ENCODE measurements at regions not wholly inside any gene's neighbourhood (a gene's known extent, or its start where the extent isn't known, plus 50 kb on each side); places are given as distances from the start of the nearest gene placed in this dataset.
A peak's percentile ranks its signal among the peaks of the same experiment; 100 is the strongest.
"Not testable (repeated sequence)": the region's sequence is repeated elsewhere in the genome, so short reads cannot be mapped to it uniquely, and the experiment has no call there.

DNA sequence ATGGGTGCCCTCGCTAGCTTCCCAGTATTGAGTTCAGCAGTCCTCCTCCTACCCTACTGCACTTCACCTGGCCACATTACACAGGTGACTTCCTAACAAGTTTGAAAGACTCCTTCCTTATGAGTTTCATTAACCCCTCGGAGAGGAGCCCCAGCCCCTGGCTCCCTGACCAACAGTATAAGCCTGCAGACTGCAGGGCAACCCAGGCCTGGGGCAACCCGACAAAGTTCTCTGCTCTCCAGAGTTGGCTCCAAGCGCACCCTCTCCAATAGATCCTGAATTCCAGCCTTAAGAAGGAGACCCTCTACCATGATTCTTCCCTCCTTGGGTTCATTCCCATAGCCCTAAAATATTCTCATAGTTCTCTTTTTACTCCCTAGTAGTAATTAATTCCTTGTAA lies 1162.8 kb upstream of the TMEFF2 start:
- Histone ChIP-seq H3K4me3 (ENCODE audit: low read length in 2 of 2) (no peak overlapping the region), H3K36me3 (ENCODE audit: control insufficient read depth in 1 of 2, insufficient read depth in 2 of 2, low read length in 1 of 2) (no peaks in the 10 kb centered on the region), H3K4me1 (ENCODE audit: control insufficient read depth in 1 of 2, insufficient read depth in 2 of 2, low read length in 2 of 2) (no peaks in the 10 kb centered on the region), H3K27ac (ENCODE audit: low read depth in 1 of 2, low read length in 2 of 2) (no peak overlapping the region), H3K27me3 (ENCODE audit: control insufficient read depth in 1 of 2, insufficient read depth in 2 of 2, low read length in 1 of 2) (no peaks in the 10 kb centered on the region), H3K9me3 (ENCODE audit: control insufficient read depth, low read length) (no peaks in the 10 kb centered on the region)
- ATAC-seq (ENCODE audit: low FRiP score) (no peak), DNase-seq (peak in 1 of 2 donors; percentile 48)
- WGBS, 2 donors = 85 to 93% methylated on average over 4 of the region's 4 CpGs
- intact Hi-C loops (cut with DNase I) = no loop called here

DNA sequence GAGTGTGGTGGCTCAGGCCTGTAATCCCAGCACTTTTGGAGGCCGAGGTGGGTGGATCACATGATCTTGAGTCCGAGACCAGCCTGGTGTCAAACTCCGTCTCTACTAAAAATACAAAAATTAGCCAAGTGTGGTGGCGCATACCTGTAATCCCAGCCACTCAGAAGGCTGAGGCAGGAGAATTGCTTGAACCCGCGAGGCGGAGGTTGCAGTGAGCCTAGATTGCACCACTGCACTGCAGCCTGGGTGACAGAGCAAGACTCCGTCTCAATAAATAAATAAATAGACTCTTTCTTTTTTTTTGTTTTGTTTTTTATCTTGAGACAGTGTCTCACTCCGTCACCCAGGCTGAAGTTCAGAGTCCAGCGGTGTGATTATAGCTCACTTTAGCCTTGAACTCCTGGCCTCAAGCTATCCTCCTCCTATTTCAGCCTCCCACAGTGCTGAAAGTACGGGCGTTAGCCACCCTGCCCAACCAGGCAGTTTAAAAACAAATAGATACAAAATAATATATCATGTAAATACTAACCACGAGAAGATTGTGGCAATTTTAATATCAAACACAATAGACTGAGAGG lies 1158.0 kb upstream of the TMEFF2 start:
- H3K36me3 ChIP-seq (ENCODE audit: control insufficient read depth in 1 of 2, insufficient read depth in 2 of 2, low read length in 1 of 2); H3K4me1 ChIP-seq (ENCODE audit: control insufficient read depth in 1 of 2, insufficient read depth in 2 of 2, low read length in 2 of 2); intact Hi-C loops (cut with DNase I); H3K4me3 ChIP-seq (ENCODE audit: low read length in 2 of 2); H3K27ac ChIP-seq (ENCODE audit: low read depth in 1 of 2, low read length in 2 of 2); H3K9me3 ChIP-seq (ENCODE audit: control insufficient read depth, low read length); H3K27me3 ChIP-seq (ENCODE audit: control insufficient read depth in 1 of 2, insufficient read depth in 2 of 2, low read length in 1 of 2); DNase-seq; ATAC-seq (ENCODE audit: low FRiP score): not testable (repeated sequence)
- 82 to 86% methylated on average over 13 of the region's 13 CpGs for WGBS, 2 donors

DNA sequence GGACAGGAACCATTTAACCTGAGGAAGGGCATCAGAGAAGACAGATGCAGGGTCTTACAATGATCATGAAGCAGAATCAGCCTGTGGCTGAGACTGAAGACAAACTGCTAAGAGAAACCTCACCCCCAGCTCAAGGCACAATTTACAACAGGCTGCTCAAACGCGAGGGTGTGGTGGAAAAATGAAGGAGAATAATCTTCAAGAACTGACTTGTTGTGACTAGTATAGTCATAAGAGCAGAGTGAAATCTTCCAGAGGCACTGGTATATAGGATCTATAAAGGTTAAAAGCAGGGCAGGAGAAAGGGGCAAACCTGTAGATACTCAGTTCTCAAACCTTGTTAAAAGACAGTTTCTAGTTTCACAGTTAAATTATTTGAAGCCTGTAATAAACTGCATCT lies 1155.8 kb upstream of the TMEFF2 start:
- H3K36me3 ChIP-seq (ENCODE audit: control insufficient read depth in 1 of 2, insufficient read depth in 2 of 2, low read length in 1 of 2) = no peaks in the 10 kb centered on the region
- no peak overlapping the region for H3K27ac ChIP-seq (ENCODE audit: low read depth in 1 of 2, low read length in 2 of 2)
- intact Hi-C loops (cut with DNase I) = no loop called here
- WGBS, 2 donors = 76 to 81% methylated on average over 2 of the region's 2 CpGs
- peaks cover 0 to 1% of the 10 kb centered on the region in 2 donors for H3K4me1 ChIP-seq (ENCODE audit: control insufficient read depth in 1 of 2, insufficient read depth in 2 of 2, low read length in 2 of 2)
- H3K27me3 ChIP-seq (ENCODE audit: control insufficient read depth in 1 of 2, insufficient read depth in 2 of 2, low read length in 1 of 2) = no peaks in the 10 kb centered on the region
- no peaks in the 10 kb centered on the region for H3K9me3 ChIP-seq (ENCODE audit: control insufficient read depth, low read length)
- no peak for ATAC-seq (ENCODE audit: low FRiP score)
- DNase-seq = no peak
- no peak overlapping the region for H3K4me3 ChIP-seq (ENCODE audit: low read length in 2 of 2)

DNA sequence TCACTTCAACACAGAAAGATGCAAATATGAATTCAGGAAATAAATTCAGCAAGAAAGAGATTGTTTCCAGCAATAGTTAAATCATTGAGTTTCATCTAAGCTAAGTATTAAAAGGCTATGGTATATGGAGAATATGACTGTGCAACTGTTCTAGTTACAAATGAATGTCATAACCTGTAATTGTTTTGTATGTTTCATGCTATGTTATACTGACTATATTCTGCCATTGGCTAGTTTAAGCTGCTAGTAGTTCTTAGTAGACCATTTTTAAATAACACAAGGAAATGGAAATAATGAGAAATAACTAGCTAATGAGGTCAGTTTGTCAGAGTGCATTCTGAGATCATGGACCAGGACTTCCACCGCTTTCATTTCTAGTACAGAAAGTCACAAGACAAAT lies 1154.9 kb upstream of the TMEFF2 start:
- Histone ChIP-seq H3K27me3 (ENCODE audit: control insufficient read depth in 1 of 2, insufficient read depth in 2 of 2, low read length in 1 of 2) (no peaks in the 10 kb centered on the region), H3K36me3 (ENCODE audit: control insufficient read depth in 1 of 2, insufficient read depth in 2 of 2, low read length in 1 of 2) (no peaks in the 10 kb centered on the region), H3K4me1 (ENCODE audit: control insufficient read depth in 1 of 2, insufficient read depth in 2 of 2, low read length in 2 of 2) (peaks cover 0 to 1% of the 10 kb centered on the region in 2 donors), H3K27ac (ENCODE audit: low read depth in 1 of 2, low read length in 2 of 2) (no peak overlapping the region), H3K9me3 (ENCODE audit: control insufficient read depth, low read length) (no peaks in the 10 kb centered on the region), H3K4me3 (ENCODE audit: low read length in 2 of 2) (no peak overlapping the region)
- DNase-seq (no peak), ATAC-seq (ENCODE audit: low FRiP score) (no peak)
- WGBS, 2 donors = 46 to 68% methylated on average over 1 of the region's 1 CpG
- intact Hi-C loops (cut with DNase I) = no loop called here

DNA sequence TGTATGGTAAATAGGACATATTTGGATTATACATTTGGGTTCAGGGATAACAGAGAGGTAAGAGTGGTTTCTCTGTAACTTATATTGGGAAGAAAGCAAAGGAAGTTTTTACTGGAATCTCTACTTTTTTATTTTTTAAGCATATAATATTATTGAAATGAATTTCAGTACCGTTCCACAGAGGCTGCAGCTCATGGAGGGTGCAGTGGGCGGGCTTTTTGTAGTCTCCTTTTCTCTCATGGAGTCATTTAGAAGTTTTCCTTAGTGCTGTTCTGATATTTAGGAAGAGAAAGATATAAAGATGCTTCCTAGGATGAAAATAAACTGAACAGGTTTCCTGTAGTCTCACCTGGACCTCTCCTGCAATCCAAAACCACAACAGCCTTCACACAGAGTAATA lies 1153.3 kb upstream of the TMEFF2 start:
- DNase-seq = no peak
- peak; percentile 29 for ATAC-seq (ENCODE audit: low FRiP score)
- Histone ChIP-seq H3K9me3 (ENCODE audit: control insufficient read depth, low read length) (no peaks in the 10 kb centered on the region), H3K36me3 (ENCODE audit: control insufficient read depth in 1 of 2, insufficient read depth in 2 of 2, low read length in 1 of 2) (no peaks in the 10 kb centered on the region), H3K4me1 (ENCODE audit: control insufficient read depth in 1 of 2, insufficient read depth in 2 of 2, low read length in 2 of 2) (peaks cover 0 to 1% of the 10 kb centered on the region in 2 donors), H3K27me3 (ENCODE audit: control insufficient read depth in 1 of 2, insufficient read depth in 2 of 2, low read length in 1 of 2) (no peaks in the 10 kb centered on the region), H3K27ac (ENCODE audit: low read depth in 1 of 2, low read length in 2 of 2) (no peak overlapping the region), H3K4me3 (ENCODE audit: low read length in 2 of 2) (peak overlapping the region in 1 of 2 donors; percentile 48)
- intact Hi-C loops (cut with DNase I) = no loop called here
- 73 to 82% methylated on average over 2 of the region's 2 CpGs for WGBS, 2 donors

DNA sequence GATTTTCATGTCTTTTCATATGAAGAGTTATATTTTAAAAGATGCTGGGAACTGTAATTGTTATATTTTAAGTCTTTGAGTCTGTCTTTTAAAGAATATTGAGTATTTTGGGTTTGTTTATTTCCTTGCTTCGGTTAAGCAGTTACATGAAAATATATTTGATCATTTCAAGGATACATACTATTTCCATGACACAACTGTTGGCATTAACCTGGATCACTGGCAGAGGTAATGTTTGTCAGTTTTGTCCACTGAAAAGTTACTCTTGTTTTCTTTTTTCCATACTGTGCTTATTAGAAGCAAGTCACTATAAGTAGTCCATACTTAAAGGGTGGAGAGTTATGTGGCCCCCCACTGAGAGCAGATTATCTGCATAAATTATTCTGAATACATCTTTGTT lies 1142.0 kb upstream of the TMEFF2 start:
- no peaks in the 10 kb centered on the region for H3K27me3 ChIP-seq (ENCODE audit: control insufficient read depth in 1 of 2, insufficient read depth in 2 of 2, low read length in 1 of 2)
- intact Hi-C loops (cut with DNase I) = no loop called here
- H3K9me3 ChIP-seq (ENCODE audit: control insufficient read depth, low read length) = no peaks in the 10 kb centered on the region
- no peaks in the 10 kb centered on the region for H3K36me3 ChIP-seq (ENCODE audit: control insufficient read depth in 1 of 2, insufficient read depth in 2 of 2, low read length in 1 of 2)
- WGBS, 2 donors = 65 to 72% methylated on average over 1 of the region's 1 CpG
- no peaks in the 10 kb centered on the region for H3K4me1 ChIP-seq (ENCODE audit: control insufficient read depth in 1 of 2, insufficient read depth in 2 of 2, low read length in 2 of 2)
- H3K4me3 ChIP-seq (ENCODE audit: low read length in 2 of 2) = no peak overlapping the region
- ATAC-seq (ENCODE audit: low FRiP score) (no peak), DNase-seq (no peak)
- no peak overlapping the region for H3K27ac ChIP-seq (ENCODE audit: low read depth in 1 of 2, low read length in 2 of 2)

DNA sequence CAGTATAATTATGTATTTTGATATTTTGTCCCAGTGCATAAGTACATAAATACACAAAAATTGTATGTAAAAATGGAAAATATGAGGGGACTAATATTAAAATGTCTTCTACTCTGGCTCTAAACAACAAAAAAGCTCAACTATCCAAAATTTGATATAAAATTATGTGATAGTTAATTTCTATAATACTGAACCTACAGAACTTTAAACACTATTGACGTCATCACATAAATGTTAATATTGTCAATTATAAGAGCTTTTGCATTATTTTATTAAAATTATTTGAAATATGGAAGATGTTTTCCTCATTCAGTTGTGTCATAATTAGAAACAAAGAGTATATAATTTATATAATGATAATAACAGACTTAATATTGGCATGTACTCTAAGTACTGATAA lies 1139.7 kb upstream of the TMEFF2 start:
- WGBS, 2 donors = 86 to 92% methylated on average over 1 of the region's 1 CpG
- no peak overlapping the region for H3K27ac ChIP-seq (ENCODE audit: low read depth in 1 of 2, low read length in 2 of 2)
- no peak for ATAC-seq (ENCODE audit: low FRiP score)

DNA sequence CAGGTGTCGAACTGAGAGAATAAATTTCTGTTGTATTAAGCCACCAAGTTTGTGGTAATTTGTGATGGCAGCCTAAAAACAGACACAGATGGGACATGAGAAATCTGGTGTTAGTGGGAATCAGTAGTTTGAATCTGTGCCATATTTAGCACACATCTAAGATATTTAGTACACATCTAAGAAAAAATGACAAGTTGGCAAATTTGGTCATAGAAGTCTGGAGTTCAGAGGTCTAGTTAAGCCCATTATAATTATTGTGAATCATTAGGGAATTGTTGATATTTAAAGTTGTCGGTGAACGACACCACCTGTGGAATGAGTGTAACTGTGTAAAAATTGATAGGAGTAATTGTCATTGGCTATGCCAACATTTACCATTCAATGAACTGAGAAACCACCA lies 1138.8 kb upstream of the TMEFF2 start:
- no peak for DNase-seq
- 91 to 94% methylated on average over 3 of the region's 3 CpGs for WGBS, 2 donors
- Histone ChIP-seq H3K36me3 (ENCODE audit: control insufficient read depth in 1 of 2, insufficient read depth in 2 of 2, low read length in 1 of 2) (no peaks in the 10 kb centered on the region), H3K9me3 (ENCODE audit: control insufficient read depth, low read length) (no peaks in the 10 kb centered on the region), H3K27me3 (ENCODE audit: control insufficient read depth in 1 of 2, insufficient read depth in 2 of 2, low read length in 1 of 2) (no peaks in the 10 kb centered on the region), H3K27ac (ENCODE audit: low read depth in 1 of 2, low read length in 2 of 2) (no peak overlapping the region), H3K4me1 (ENCODE audit: control insufficient read depth in 1 of 2, insufficient read depth in 2 of 2, low read length in 2 of 2) (no peaks in the 10 kb centered on the region), H3K4me3 (ENCODE audit: low read length in 2 of 2) (no peak overlapping the region)
- intact Hi-C loops (cut with DNase I) = no loop called here
- no peak for ATAC-seq (ENCODE audit: low FRiP score)

More for the DNA sequence above, 1139.7 kb upstream of the TMEFF2 start:
- DNase-seq = no peak
- no peaks in the 10 kb centered on the region for H3K27me3 ChIP-seq (ENCODE audit: control insufficient read depth in 1 of 2, insufficient read depth in 2 of 2, low read length in 1 of 2)
- no peaks in the 10 kb centered on the region for H3K4me1 ChIP-seq (ENCODE audit: control insufficient read depth in 1 of 2, insufficient read depth in 2 of 2, low read length in 2 of 2)
- H3K36me3 ChIP-seq (ENCODE audit: control insufficient read depth in 1 of 2, insufficient read depth in 2 of 2, low read length in 1 of 2) = no peaks in the 10 kb centered on the region
- intact Hi-C loops (cut with DNase I) = no loop called here
- no peak overlapping the region for H3K4me3 ChIP-seq (ENCODE audit: low read length in 2 of 2)
- H3K9me3 ChIP-seq (ENCODE audit: control insufficient read depth, low read length) = no peaks in the 10 kb centered on the region

DNA sequence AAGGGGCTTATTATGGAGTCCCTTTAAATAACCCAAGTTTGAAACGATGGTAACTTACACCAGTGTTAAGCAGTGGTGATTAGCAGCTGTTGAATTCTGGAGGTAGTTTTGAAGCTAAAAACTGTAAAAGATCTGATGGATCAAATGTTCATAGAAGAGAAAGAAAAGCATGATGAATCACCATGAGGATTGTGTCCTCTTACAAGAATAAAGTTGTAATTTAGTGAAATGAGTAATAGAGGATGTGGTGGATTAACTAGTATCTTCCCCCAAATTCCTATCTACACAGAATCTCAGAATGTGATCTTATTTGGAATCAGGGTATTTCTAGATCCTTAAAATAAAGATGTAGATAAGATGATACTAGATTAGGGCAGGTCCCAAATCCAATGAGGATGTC lies 1138.2 kb upstream of the TMEFF2 start:
- WGBS, 2 donors = 62 to 73% methylated on average over 1 of the region's 1 CpG
- ATAC-seq (ENCODE audit: low FRiP score) = no peak
- H3K4me1 ChIP-seq (ENCODE audit: control insufficient read depth in 1 of 2, insufficient read depth in 2 of 2, low read length in 2 of 2) = no peaks in the 10 kb centered on the region
- H3K27me3 ChIP-seq (ENCODE audit: control insufficient read depth in 1 of 2, insufficient read depth in 2 of 2, low read length in 1 of 2) = no peaks in the 10 kb centered on the region
- no peak overlapping the region for H3K27ac ChIP-seq (ENCODE audit: low read depth in 1 of 2, low read length in 2 of 2)
- H3K4me3 ChIP-seq (ENCODE audit: low read length in 2 of 2) = no peak overlapping the region
- no peak for DNase-seq
- no peaks in the 10 kb centered on the region for H3K36me3 ChIP-seq (ENCODE audit: control insufficient read depth in 1 of 2, insufficient read depth in 2 of 2, low read length in 1 of 2)
- intact Hi-C loops (cut with DNase I) = no loop called here
- H3K9me3 ChIP-seq (ENCODE audit: control insufficient read depth, low read length) = no peaks in the 10 kb centered on the region

All from aorta (tissue), 5 donors.